Left hindlimb (tissue), 1 donor: ENCODE measurements at regions not wholly inside any gene's neighbourhood (a gene's known extent, or its start where the extent isn't known, plus 50 kb on each side); places are given as distances from the start of the nearest gene placed in this dataset.

Source experiments
- DNase-seq: peaks from one replicate; pipeline ENCODE4 v3.0.0-alpha.2; 2018

DNA sequence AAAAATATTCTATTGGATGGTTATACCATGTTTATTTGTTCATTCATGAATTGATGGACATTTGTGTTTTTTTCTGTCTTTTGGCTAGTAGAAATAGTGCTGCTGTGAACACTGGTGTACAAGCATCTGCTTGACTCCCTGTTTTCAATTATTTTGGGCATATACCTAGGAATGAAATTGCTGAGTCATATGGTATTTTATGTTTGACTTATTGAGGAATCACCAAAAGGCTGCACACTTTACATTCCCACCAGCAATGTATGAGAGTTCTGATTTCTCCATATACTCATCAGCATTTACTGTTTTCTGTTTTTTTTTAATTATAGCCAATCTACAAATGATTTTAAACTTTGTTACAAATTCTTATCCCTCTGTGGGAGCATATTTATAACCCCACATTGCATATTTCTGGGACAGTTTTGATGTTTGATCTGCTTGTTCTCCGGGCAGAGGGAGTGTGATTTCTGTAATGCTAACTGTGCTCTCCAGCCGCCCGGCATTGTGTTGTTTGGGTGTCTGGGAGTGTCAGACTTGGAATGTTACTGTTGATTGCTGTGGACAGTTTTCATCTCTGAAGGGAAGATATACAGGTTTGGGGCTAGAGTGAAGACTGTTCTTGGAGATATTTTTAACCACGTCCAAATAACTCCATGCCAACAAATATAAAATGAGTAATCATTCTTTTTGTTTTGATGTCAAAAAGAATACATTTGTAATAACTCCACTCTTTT, 60.5 kb upstream of the PGRMC2 start:
- no peak for DNase-seq

DNA sequence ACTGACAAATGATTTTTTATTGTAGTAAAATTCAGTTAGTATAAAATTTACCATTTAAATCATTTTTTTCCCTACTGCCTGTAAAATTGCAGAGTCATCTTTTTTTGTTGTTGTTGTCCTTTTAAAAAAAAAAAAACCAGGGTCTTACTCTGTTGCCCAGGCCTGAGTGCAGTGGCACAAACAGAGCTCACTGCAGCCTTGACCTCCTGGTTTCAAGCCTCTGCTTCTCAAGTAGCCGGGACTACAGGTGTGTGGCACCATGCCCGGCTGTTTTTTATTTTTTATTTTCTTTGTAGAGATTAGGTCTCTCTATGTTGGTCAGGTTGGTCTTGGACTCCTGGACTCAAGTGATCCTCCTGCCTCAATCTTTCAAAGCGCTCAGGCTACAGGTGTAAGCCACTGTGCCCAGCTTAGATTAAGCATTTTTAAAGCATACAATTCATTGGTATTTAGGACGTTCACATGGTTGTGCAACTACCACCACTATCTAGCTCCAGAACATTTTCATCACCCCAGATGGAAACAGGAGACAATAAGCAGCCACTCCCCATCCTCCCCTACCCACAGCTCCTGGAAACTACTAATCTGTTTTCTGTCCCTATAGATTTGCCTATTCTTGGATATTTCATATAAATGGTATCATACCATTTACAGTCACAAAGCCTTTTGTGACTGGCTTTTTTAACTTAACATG, 59.7 kb upstream of the PGRMC2 start:
- DNase-seq, result no peak

DNA sequence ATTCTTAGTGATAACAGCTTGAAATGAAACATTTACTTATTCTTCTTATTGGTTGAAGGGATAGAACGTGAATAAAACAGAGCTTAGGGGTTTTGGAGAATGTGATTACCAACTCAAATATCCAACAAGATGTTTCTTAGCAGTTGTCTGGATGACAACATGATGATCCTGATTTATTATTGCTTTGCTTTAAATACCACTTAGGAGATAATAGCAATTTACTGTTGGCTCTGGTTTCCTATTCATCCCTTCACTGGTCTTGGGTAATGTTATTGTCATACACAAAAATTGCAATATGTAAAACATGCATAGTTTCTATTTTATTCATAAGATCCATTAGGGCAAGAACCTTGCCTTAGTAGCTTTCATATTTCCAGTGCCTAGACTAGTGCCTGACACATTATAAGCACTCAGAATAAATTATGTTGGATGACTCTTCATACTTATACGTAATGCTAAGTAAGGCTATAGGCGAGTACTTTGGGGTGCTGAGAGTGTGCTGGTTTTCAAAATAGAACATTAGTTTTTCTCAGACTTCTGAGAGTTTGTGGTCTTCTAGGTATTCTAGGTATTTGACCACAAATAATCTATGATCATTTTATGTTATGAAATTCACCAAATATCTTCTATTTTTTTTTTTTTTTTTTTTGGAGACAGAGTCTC, 58.6 kb upstream of the PGRMC2 start:
- DNase-seq, result no peak

DNA sequence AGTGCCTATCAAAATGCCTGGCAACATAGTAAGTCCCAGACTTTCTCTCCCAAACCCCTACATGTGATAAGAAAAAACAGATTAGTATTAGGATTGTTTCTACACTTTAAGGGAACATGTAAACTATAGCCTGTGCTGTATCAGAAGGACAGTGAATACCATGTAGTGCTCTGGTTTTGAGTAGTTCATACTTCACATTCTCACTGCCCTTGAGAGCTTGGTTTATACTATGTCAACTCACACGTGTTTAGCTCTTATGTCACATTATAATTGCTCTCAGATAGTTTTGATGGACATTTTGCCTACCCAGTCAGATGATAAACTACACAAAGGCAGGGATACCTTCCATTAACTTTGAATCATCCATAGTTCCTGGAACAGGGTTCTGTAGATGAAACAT, 58.0 kb upstream of the PGRMC2 start:
- no peak for DNase-seq

DNA sequence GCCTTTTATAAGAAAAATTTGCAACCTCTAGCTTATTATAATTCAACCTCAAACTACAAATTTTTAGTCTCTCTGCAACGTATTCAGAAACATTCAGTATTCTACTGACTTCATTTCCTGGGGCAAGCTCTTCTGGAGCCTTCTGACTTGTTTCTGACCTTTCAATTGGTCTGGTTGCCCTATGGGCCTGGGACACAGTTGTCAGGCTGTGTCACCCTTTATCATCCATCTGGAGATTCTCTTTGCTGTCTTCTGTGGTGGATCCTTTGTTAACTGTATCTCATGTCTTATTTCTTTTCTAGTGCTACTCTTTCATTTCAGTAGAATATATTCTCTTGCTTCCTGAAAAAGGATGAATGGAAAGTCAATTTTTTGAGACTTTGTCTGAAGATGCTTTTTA, 55.1 kb upstream of the PGRMC2 start:
- DNase-seq, result no peak

DNA sequence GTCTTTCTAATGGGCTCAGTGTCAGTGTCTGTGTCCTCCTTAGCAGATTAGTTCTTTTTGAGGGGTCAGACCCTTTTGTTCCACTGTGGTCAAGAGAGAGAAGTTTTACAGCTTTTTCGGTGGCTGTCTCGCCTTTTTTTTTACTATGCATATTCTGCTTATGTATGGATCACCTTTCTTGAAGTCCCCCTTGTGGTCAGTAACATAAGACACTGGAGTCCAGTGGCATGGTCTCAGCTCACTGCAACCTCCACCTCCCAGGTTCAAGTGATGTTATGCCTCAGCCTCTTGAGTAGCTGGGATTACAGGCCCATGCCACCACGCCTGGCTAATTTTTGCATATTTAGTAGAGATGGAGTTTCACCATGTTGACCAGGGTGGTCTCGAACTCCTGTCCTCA, 54.0 kb upstream of the PGRMC2 start:
- DNase-seq, result no peak

DNA sequence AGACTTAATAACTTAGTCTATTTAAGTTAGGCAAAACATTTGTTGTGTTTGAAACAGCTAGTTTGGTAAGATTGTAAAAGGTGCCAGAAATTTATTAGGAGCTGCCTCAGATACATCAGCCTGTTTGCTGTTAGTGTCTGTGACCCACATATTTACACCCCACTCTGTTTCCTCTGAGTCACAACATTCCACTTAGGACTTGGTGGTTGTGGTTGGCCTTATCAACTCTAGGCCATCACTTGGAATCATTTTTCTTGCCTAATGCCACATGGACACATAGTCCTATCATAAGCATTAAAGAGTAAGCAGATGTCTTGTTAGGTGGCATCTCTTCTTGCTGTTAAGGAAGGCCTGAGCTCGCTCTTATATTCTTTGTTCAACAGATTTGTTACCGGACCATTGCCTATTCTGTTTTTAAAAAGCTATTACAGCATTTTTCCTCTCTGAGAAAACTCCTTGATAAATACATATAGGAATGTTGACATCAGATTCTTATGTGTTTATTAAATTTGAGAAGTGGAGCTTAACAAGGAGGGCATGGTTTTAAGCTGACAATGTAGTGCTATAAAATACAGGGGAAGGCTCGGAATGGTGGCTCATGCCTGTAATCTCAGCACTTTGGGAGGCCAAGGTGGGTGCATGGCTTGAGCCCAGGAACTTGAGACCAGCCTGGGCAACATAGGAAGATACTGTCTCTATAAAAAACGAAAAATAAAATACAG, 51.2 kb upstream of the PGRMC2 start:
- DNase-seq, result no peak

DNA sequence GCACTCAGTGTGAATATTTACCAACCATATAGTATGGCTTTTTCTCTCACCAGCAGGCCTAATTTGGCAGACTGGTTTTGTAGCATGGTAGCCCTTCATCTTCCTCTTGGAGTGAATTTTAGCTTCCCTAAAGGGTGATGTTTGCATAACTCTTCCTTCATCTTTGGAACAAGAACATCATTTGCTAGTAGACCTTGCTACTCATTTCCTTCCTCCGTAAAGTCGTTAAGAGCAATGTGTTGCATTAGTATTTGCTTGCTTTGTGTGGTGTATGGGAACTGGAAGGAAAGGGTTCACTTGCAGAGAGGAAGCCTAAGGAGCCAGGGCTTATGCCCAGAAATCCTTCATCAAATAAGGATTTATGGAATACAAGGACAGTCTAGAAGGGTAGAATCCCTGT, 50.2 kb upstream of the PGRMC2 start:
- DNase-seq, result no peak
